Thoracic aorta (tissue), 2 donors: ENCODE measurements at regions not wholly inside any gene's neighbourhood (a gene's known extent, or its start where the extent isn't known, plus 50 kb on each side); places are given as distances from the start of the nearest gene placed in this dataset.

Source experiments
- ATAC-seq: fragments of 150-250 bp; one replicate; pipeline ENCODE4 v1.8.0; 2017; ENCODE audit warnings: low read depth; ENCODE audit not compliant: insufficient number of reproducible peaks, low FRiP score
- DNase-seq: peaks from one replicate; pipeline ENCODE4 v3.0.0-alpha.2; 2020; ENCODE audit warnings: low spot score
- H3K27ac ChIP-seq, 2 donors: fragments of 200-600 bp; sonication (generic); 1 replicate in 1 of 2; 2 replicates in 1 of 2; pipeline ENCODE4 v1.5.1; 2016; ENCODE audit warnings: mild to moderate bottlenecking in 2 of 2, moderate library complexity in 2 of 2
- H3K27me3 ChIP-seq: fragments of 200-600 bp; sonication (generic); replicated peaks from 2 replicates; pipeline ENCODE4 v1.6.0; 2016; ENCODE audit warnings: mild to moderate bottlenecking; ENCODE audit not compliant: insufficient read depth
- H3K36me3 ChIP-seq: fragments of 200-600 bp; sonication (generic); one replicate; pipeline ENCODE4 v1.5.1; 2016
- H3K4me1 ChIP-seq, 2 donors: fragments of 200-600 bp; sonication (generic); 1 replicate in 1 of 2; 2 replicates in 1 of 2; pipeline versions ENCODE4 v1.5.1 to v1.6.0; 2016; ENCODE audit warnings: low read depth in 2 of 2, mild to moderate bottlenecking in 1 of 2; ENCODE audit not compliant: control insufficient read depth in 1 of 2
- H3K4me3 ChIP-seq: fragments of 200-600 bp; sonication (generic); 2 replicates; pipeline ENCODE4 v1.5.1; 2016; ENCODE audit warnings: mild to moderate bottlenecking
- H3K9me3 ChIP-seq: fragments of 200-600 bp; sonication (generic); 2 replicates; pipeline ENCODE4 v1.5.1; 2016
- CTCF ChIP-seq: fragments of 200-600 bp; sonication (generic); IDR thresholded peaks from one replicate; pipeline ENCODE4 v1.5.1; 2019; ENCODE audit warnings: antibody characterized with exemption

DNA sequence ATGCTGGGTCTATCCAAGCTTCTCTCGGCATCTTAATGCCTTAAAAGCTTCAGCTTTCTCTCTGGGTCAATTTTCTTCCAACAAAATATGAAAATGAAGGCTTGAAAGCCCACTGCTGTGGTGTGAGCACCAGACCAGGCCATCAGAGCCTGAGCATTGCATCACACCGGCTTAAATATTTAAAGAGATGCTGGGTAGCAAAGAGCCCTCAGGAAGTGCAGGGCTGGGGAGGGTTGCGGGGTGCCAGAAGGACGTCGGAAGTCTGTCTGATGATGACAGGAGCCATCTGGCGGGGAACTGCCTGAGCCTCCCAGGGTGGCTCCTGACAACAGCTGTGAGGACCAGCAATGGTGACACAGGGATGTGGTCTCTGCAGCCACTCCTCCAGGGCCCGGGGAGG, 185.5 kb downstream of the OLFM1 start:
- Histone ChIP-seq H3K4me1 (no peaks in the 10 kb centered on the region), H3K9me3 (no peaks in the 10 kb centered on the region), H3K36me3 (no peaks in the 10 kb centered on the region), H3K27me3 (no peaks in the 10 kb centered on the region), H3K27ac (no peak overlapping the region), H3K4me3 (no peak overlapping the region)
- ATAC-seq: no peak
- no peak for TF ChIP-seq CTCF
- DNase-seq: no peak

DNA sequence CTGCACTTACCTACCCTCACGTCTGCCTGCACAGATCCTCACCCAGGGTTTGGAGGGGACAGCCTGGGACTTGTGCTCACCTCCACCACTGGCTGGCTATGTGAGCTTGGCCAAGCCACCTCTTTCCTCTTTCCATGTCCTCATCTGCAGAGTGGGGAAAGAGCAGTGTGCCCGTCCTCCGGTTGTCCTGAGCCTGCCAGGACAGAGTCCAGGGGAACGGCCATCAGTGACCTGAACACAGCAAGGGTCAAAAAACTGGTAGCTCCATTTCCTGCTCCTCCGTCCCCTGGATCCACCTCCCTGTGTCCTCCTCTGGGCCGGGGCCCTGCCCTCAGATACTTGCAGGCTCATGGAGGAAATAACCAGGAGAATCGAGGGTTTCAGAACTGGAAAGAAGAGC, 187.7 kb downstream of the OLFM1 start:
- ATAC-seq: no peak
- Histone ChIP-seq H3K27ac (no peak overlapping the region), H3K27me3 (no peaks in the 10 kb centered on the region), H3K36me3 (no peaks in the 10 kb centered on the region), H3K9me3 (no peaks in the 10 kb centered on the region), H3K4me1 (no peaks in the 10 kb centered on the region), H3K4me3 (no peak overlapping the region)
- DNase-seq: no peak
- TF ChIP-seq CTCF: no peak

GRCh38 chr9:135275571-135276289, 188.3 kb downstream of the OLFM1 start:
- Histone ChIP-seq H3K4me1 (no peaks in the 10 kb centered on the region), H3K9me3 (no peaks in the 10 kb centered on the region), H3K4me3 (no peak overlapping the region), H3K27ac (no peak overlapping the region), H3K36me3 (no peaks in the 10 kb centered on the region), H3K27me3 (no peaks in the 10 kb centered on the region)
- DNase-seq (no peak), ATAC-seq (no peak)
- no peak for TF ChIP-seq CTCF

DNA sequence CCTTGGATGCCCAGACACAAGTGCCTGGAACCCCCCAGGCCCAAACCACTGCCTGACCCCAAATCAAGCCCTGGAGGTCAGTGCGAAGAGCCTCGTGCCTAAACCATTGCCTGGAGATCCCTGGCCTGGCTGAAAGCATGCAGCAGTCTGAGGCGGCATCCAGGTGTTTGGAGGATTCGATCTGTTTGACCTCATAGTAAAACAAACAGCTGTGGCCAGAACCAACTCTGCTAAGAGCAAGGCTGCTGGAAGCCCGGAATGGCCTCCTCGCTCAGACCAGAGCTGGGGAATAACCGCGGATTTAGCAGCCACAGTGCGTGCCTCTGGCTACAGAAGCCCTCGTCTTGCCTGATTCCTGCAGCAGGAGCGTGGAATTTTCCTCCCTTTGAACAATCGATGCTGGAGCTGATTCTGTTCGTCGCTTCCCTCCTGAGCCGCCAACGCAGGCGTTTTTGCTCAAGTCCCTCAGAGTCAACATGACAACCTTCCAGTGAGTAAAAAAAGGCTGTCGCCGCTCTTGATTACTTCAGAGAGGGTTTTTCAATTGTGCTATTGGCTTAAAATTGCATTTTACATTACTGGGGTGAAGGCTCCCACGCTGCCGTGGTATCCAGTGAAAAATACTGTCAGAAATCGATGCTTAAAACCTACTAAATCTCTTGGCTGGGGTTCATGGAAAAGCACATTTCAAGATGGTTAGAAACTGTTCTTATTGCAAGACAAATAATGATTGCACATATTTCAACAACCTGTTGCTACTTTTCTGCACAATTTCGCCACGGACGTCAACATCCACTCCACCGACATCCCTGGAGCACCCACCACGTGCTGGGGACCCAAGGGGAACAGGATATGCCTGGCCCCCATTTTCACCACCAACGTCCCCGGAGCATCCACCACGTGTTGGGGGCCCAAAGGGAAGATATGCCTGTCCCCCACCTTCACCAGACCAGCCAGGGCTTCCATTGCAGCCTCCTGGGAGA, 190.0 kb downstream of the OLFM1 start:
- no peaks in the 10 kb centered on the region for H3K9me3 ChIP-seq
- H3K36me3 ChIP-seq: no peaks in the 10 kb centered on the region
- H3K27me3 ChIP-seq: no peaks in the 10 kb centered on the region
- ATAC-seq (no peak), DNase-seq (no peak)
- peaks cover 0 to 11% of the 10 kb centered on the region in 2 donors for H3K4me1 ChIP-seq
- TF ChIP-seq CTCF: no peak
- H3K27ac ChIP-seq: no peak overlapping the region
- no peak overlapping the region for H3K4me3 ChIP-seq

DNA sequence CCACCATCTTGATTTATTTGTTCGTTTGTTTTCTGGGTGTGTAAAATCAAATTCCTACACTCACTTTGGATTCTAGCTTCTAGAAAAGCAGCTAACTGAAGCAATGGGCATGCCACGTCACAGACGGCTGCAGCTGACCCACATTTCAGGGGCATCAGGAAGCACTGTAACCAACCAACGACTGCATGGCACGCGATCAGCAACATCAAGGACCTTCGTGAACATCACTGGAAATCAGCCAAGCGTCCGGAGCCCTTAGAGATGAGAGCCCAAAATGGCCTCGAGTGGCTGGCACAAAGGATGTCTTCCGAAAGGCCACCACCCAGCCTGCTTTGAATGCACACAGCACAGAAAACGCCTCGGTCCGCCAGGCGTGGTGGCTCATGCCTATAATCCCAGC, 191.1 kb downstream of the OLFM1 start:
- Histone ChIP-seq H3K4me1 (peaks cover 0 to 11% of the 10 kb centered on the region in 2 donors), H3K9me3 (no peaks in the 10 kb centered on the region), H3K27ac (no peak overlapping the region), H3K36me3 (no peaks in the 10 kb centered on the region), H3K27me3 (no peaks in the 10 kb centered on the region), H3K4me3 (no peak overlapping the region)
- no peak for TF ChIP-seq CTCF
- ATAC-seq (no peak), DNase-seq (no peak)
